Stomach (tissue), 4 donors: ENCODE measurements at regions not wholly inside any gene's neighbourhood (a gene's known extent, or its start where the extent isn't known, plus 50 kb on each side); places are given as distances from the start of the nearest gene placed in this dataset.

ENCODE experiments used
- EP300 ChIP-seq: sonication (generic); formaldehyde crosslinking; IDR thresholded peaks from one replicate; pipeline ENCODE4 v1.6.1; 2017; ENCODE audit warnings: antibody characterized with exemption
- POLR2A ChIP-seq, 4 donors: fragments of 450-650 bp; IDR thresholded peaks; one replicate each; pipeline ENCODE4 v1.6.1; 2016; ENCODE audit warnings: antibody characterized with exemption in 4 of 4, control low read depth in 2 of 4, mild to moderate bottlenecking in 1 of 4, moderate library complexity in 1 of 4
- POLR2AphosphoS5 ChIP-seq, 3 donors: sonication (generic); formaldehyde crosslinking; IDR thresholded peaks; one replicate each; pipeline ENCODE4 v1.6.1; 2016; ENCODE audit warnings: antibody characterized with exemption in 3 of 3
- TF ChIP-seq, protein P1 (sequence below), 7 experiments: fragments of 450-650 bp in 4 of 7; fragments of 200-600 bp in 3 of 7; sonication (generic) in 3 of 7; IDR thresholded peaks; one replicate each; pipeline ENCODE4 v1.5.1; 2016 to 2019; ENCODE audit warnings: antibody characterized with exemption in 7 of 7, control low read depth in 2 of 7, mild to moderate bottlenecking in 1 of 7

GRCh38 chr15:96126859-96127258 lies 203.6 kb upstream of the NR2F2 start:
- TF ChIP-seq, protein P1, sequence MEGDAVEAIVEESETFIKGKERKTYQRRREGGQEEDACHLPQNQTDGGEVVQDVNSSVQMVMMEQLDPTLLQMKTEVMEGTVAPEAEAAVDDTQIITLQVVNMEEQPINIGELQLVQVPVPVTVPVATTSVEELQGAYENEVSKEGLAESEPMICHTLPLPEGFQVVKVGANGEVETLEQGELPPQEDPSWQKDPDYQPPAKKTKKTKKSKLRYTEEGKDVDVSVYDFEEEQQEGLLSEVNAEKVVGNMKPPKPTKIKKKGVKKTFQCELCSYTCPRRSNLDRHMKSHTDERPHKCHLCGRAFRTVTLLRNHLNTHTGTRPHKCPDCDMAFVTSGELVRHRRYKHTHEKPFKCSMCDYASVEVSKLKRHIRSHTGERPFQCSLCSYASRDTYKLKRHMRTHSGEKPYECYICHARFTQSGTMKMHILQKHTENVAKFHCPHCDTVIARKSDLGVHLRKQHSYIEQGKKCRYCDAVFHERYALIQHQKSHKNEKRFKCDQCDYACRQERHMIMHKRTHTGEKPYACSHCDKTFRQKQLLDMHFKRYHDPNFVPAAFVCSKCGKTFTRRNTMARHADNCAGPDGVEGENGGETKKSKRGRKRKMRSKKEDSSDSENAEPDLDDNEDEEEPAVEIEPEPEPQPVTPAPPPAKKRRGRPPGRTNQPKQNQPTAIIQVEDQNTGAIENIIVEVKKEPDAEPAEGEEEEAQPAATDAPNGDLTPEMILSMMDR (IDR thresholded peaks at IDR 0.05): no peak
- TF ChIP-seq POLR2AphosphoS5 (IDR thresholded peaks at IDR 0.05) (no peak), POLR2A (IDR thresholded peaks at IDR 0.05) (no peak), EP300 (no peak)
